ENCODE measurements at regions not wholly inside any gene's neighbourhood (a gene's known extent, or its start where the extent isn't known, plus 50 kb on each side); places are given as distances from the start of the nearest gene placed in this dataset.

DNA sequence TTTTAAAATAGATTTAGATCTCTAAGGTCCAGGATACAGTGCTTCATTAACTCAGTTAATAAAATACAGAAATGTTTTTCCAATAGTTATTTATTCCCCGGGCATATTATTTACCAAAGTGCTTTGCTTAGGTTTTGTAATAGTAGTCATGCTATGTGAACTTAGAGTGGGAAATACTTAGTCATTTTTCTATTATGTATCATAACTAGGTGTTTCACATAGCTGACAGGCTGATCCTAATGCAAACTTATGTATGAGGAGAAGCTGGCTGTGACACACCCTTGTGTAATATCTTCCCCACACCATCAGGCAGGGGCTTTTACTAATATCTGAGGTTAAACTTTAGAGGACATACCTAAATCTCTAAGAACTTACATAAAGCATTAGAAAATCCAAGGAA lies 277.7 kb upstream of the RIMS1 start:
- Mint-ChIP-seq H3K4me1 (no peaks in the 10 kb centered on the region), H3K4me3 (no peak overlapping the region), H3K27ac (ENCODE audit: unreplicated experiment) (no peak overlapping the region), H3K27me3 (ENCODE audit: low read depth) (no peaks in the 10 kb centered on the region), H3K9me3 (no peaks in the 10 kb centered on the region), H3K36me3 (ENCODE audit: low read depth) (no peaks in the 10 kb centered on the region)
- DNase-seq (ENCODE audit: low read depth, low spot score) = no peak
- TF ChIP-seq, protein P1, sequence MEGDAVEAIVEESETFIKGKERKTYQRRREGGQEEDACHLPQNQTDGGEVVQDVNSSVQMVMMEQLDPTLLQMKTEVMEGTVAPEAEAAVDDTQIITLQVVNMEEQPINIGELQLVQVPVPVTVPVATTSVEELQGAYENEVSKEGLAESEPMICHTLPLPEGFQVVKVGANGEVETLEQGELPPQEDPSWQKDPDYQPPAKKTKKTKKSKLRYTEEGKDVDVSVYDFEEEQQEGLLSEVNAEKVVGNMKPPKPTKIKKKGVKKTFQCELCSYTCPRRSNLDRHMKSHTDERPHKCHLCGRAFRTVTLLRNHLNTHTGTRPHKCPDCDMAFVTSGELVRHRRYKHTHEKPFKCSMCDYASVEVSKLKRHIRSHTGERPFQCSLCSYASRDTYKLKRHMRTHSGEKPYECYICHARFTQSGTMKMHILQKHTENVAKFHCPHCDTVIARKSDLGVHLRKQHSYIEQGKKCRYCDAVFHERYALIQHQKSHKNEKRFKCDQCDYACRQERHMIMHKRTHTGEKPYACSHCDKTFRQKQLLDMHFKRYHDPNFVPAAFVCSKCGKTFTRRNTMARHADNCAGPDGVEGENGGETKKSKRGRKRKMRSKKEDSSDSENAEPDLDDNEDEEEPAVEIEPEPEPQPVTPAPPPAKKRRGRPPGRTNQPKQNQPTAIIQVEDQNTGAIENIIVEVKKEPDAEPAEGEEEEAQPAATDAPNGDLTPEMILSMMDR (conservative IDR thresholded peaks at IDR 0.05) = no peak

- H3K4me3 Mint-ChIP-seq = no peak overlapping the region
- no peak for DNase-seq (ENCODE audit: low read depth, low spot score)
- H3K27ac Mint-ChIP-seq (ENCODE audit: unreplicated experiment) = no peak overlapping the region
- TF ChIP-seq, protein P1 (conservative IDR thresholded peaks at IDR 0.05) = no peak
- peaks cover 2% of the 10 kb centered on the region for H3K36me3 Mint-ChIP-seq (ENCODE audit: low read depth)
- H3K27me3 Mint-ChIP-seq (ENCODE audit: low read depth) = no peaks in the 10 kb centered on the region
- H3K4me1 Mint-ChIP-seq = no peaks in the 10 kb centered on the region
- peaks cover 9% of the 10 kb centered on the region for H3K9me3 Mint-ChIP-seq
Measured at GRCh38 chr6:71619836-71620235, 266.5 kb upstream of the RIMS1 start.

DNA sequence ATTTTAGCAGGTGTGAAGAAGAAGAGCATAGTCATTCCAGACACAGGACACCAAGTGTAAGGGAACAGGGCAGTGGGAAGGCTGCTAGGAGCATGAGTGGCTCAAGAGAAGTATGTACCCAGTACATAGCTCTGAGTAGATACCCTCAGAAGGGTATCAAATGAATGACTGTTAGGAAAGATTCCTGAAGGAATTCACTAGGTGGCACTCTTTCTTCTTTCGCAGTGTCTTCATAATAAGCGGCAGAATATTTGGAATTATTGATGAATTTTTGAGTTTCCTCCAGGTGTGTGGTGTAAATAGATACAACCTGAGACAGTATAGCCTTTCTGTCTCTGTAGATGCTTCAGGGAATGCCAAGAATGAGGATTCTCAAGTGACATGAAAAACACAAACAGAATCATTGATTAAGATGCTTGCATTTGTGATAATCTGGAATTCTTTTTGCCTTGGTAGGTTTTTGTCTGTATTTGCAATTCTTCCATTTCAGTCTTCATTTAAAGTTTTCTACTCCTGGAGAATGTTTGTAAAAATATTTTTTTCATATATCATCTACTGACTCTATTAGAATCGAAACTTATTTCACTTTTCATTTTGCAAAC lies 264.3 kb upstream of the RIMS1 start:
- no peak for DNase-seq (ENCODE audit: low read depth, low spot score)
- H3K36me3 Mint-ChIP-seq (ENCODE audit: low read depth) = peaks cover 8% of the 10 kb centered on the region
- no peak overlapping the region for H3K4me3 Mint-ChIP-seq
- peaks cover 17% of the 10 kb centered on the region for H3K9me3 Mint-ChIP-seq
- TF ChIP-seq, protein P1 (conservative IDR thresholded peaks at IDR 0.05) = peak; percentile 62
- no peaks in the 10 kb centered on the region for H3K4me1 Mint-ChIP-seq
- H3K27ac Mint-ChIP-seq (ENCODE audit: unreplicated experiment) = no peak overlapping the region
- no peaks in the 10 kb centered on the region for H3K27me3 Mint-ChIP-seq (ENCODE audit: low read depth)

GRCh38 chr6:71642120-71642519 lies 244.2 kb upstream of the RIMS1 start:
- Mint-ChIP-seq H3K9me3 (no peaks in the 10 kb centered on the region), H3K36me3 (ENCODE audit: low read depth) (no peaks in the 10 kb centered on the region), H3K27ac (ENCODE audit: unreplicated experiment) (no peak overlapping the region), H3K4me3 (no peak overlapping the region), H3K27me3 (ENCODE audit: low read depth) (no peaks in the 10 kb centered on the region), H3K4me1 (no peaks in the 10 kb centered on the region)
- DNase-seq (ENCODE audit: low read depth, low spot score) = no peak
- TF ChIP-seq, protein P1 (conservative IDR thresholded peaks at IDR 0.05) = no peak

DNA sequence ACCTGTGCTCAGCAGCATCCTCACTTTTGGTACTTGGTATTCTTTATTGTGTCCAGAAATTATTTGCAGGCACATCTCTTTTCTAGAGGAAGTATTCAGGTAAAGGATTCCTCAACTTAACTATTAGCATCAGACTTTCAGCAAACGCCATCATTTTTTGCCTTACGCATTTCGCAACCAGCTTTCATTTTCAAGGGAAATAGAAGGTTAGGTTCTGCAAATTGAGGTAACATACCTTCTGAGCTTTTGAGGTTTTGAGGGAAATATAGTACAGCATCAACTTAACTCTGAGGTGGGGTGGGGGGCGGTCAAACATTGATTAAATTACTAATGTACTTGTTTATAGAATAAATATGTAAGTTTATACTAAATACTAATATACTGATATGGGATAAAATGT lies 243.6 kb upstream of the RIMS1 start:
- Mint-ChIP-seq H3K4me3 (no peak overlapping the region), H3K27me3 (ENCODE audit: low read depth) (no peaks in the 10 kb centered on the region), H3K4me1 (no peaks in the 10 kb centered on the region), H3K27ac (ENCODE audit: unreplicated experiment) (no peak overlapping the region), H3K9me3 (peaks cover 4% of the 10 kb centered on the region), H3K36me3 (ENCODE audit: low read depth) (no peaks in the 10 kb centered on the region)
- TF ChIP-seq, protein P1 (conservative IDR thresholded peaks at IDR 0.05) = no peak
- no peak for DNase-seq (ENCODE audit: low read depth, low spot score)

Measured in neural crest cell (in vitro differentiated cells).